ENCODE measurements at regions not wholly inside any gene's neighbourhood (a gene's known extent, or its start where the extent isn't known, plus 50 kb on each side); places are given as distances from the start of the nearest gene placed in this dataset.
"Not testable (repeated sequence)": the region's sequence is repeated elsewhere in the genome, so short reads cannot be mapped to it uniquely, and the experiment has no call there.

DNA sequence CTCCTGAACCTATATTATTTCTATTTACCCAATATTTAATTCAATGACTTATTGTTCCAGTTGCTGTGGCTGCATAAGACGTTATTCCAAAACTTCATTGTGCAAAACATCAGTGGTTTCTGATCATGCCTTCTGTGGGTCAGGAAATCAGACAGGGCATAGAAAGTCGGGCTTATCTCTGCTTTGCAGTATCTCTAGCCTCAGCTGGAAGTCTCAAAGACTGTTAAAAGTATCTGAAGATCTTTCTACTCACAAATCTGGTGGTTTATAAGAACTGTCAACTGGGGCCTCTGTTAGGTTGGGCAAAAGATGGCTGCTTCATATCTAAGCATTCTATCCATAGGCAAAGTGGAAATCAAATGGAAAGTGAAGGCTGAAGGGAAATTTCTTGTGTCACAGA, 687.7 kb upstream of the ARRDC3 start:
- no peak for DNase-seq

- no peak for DNase-seq
Measured at GRCh38 chr5:92064993-92065392, 681.9 kb upstream of the ARRDC3 start.

- DNase-seq: no peak
Measured at GRCh38 chr5:92051741-92052140, 668.6 kb upstream of the ARRDC3 start.

- no peak for DNase-seq
Measured at GRCh38 chr5:92050970-92051369, 667.9 kb upstream of the ARRDC3 start.

DNA sequence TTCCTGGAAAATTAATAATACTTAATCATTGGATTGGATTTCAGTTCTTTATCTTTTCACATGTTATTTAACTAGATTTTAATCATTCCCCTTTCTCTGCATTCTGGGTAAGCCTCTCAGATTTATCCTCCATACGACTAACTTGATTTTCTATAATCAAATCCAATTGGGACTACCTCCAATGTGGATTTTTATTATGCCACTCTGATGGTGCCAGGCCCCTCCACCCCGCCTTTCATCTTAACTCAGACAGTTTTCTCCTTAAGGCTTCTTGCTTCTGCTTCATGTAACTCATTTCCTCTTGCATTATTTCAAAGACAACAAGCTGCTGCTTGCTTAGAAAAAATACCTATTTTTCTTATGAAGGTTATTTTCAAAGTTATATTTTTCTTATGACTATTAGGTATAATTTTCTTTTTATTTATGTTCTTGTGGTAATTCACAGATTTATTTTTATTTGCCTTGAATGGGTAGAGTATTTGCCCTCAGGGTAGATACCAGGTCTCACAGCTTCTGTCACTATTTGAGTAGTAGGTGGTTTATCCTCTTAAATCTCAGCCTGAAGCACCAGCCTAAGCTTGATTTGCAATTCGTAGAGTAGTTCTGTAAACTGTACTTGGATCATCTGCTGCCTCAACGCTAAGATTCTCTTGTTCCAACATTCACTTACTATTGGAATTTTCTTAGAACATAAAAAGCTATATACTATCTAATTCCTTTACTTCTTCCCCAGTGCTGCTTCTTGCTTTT, 659.0 kb upstream of the ARRDC3 start:
- DNase-seq: no peak

DNA sequence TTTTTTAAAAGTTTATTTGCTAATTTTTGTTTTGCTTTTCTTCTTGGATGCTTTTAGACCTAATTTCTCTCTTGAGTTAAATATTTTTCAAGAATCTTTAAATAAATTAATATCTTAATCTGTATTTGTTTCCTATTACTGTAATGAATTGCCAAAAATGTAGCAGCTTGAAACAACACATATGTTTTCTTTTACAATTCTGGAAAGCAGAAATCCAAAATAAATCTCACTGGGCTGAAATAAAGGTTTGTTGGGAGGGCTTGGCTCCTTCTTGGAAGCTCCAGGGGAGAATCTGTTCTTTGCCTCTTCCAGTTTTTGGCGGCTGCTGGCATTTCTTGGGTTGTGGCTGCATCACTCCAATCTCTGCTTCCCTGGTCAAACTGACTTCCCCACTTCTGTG, 658.1 kb upstream of the ARRDC3 start:
- no peak for DNase-seq

DNA sequence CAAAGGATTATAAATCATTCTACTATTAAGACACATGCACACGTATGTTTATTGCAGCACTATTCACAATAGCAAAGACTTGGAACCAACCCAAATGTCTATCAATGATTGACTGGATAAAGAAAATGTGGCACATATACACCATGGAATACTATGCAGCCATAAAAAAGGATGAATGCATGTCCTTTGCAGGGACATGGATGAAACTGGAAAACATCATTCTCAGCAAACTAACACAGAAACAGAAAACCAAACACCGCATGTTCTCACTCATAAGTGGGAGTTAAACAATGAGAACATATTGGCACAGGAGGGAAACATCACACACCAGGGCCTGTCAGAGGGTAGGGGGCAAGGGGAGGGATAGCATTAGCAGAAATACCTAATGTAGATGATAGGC, 646.7 kb upstream of the ARRDC3 start:
- DNase-seq: not testable (repeated sequence)

DNA sequence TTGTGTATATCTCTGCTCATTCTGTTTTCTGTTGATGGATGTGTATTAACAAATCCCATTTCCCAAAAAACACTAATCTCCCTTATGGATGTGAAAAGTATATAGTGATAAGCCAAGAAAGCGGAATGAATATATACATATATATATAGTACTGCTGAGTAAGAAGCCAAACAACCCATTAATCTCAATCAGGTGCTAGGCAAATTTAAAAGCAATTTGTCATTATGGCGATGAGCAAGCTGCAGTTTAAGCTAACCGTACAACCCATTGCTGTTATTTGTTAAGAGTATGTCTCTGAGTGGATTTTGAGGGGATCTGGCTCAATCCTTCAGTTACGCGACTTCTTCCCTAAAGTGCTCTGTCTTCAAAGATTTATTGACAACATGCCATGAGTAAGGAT, 640.4 kb upstream of the ARRDC3 start:
- no peak for DNase-seq

DNA sequence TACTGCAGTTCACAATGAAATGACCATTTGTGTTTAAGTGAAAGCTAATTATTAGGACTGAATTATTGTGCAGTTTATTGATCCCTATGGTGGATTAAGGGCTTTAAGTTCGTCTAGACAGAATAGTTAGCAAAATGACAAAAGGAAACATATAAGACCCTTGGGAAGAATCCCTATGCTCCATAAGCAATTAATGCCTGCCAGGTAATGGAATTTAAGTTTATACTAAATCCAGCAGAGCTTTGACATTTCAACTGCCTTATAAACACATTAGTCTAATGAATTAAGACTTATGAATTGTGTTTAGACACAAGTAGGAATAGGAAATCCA, 640.0 kb upstream of the ARRDC3 start:
- no peak for DNase-seq

- no peak for DNase-seq
Measured at GRCh38 chr5:92022415-92023140, 639.5 kb upstream of the ARRDC3 start.

DNA sequence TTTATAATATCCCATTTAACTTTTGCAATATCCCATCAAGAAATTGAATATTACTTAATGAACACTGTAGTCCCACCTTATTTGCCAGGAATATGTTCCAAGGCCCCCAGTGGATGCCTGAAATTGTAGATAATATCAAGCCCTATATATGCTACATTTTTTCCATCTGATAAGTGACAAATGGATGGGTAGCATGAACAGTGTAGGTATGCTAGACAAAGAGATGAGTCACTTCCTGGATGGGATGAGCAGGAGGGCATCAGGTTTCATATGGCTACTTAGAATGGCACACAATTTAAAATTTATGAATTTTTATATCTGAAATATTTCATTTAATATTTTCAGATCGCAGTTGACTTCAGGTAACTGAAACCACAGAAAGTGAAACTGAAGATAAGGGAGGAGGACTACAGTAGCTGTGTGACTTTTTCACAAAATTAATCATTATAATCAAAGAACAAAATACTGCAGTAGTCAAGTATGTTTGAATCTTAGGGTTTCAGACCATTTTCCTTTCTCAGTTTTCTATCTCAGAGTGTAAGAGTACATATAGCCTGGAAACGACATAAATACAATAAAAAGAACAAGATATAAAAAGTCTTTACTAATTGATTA, 636.4 kb upstream of the ARRDC3 start:
- no peak for DNase-seq

DNA sequence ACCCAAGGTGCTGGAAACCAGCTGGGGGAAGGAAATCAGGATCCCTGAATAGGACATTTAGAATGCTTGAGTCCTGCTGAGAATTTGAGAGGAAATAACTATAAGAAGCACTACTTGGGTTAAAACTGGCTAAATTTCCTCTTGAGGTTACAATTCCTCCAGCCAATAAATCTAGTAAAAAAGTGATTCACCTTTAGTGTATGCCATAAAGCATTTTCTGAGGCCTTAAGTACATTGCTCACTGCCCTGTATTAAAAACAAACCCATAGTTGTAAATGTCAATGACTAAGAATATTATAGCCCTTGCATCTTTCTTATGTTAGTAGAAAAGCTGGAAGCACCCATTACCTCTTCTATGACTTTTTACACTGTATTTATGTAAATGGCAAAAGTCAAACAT, 634.7 kb upstream of the ARRDC3 start:
- no peak for DNase-seq

GRCh38 chr5:92011845-92012244, 628.7 kb upstream of the ARRDC3 start:
- DNase-seq: not testable (repeated sequence)

- DNase-seq: peak in 1 of 2 experiments; percentile 59
Measured at GRCh38 chr5:92003806-92004205, 620.7 kb upstream of the ARRDC3 start.

DNA sequence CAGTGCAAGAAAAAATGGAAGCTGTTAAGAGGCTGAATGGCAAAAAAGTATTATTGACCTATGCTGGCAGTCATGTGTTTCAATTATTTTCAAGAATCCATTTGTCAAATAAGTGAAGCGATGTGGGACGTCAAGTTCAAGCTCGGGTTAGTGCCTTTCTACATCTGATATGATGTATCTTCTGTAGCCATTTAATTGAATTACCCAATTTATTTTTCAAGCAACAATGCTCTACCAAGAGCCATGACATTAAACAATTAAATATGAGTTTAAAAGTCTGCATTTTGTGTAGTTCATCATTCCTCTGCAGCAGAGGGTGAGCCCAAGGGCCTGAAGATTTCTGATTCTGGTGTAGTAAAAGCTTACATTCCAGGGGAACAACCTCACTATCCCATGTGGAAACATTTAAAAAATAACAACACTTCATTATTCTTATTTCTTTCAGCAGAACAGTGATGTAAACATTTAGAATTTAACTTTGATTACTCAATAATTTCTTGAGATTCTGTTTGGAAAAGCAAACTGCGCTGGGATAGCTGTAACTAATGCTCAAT, 619.7 kb upstream of the ARRDC3 start:
- DNase-seq: no peak

- DNase-seq: no peak
Measured at GRCh38 chr5:91998774-91999173, 615.7 kb upstream of the ARRDC3 start.

- no peak for DNase-seq
Measured at GRCh38 chr5:91983869-91984268, 600.8 kb upstream of the ARRDC3 start.

DNA sequence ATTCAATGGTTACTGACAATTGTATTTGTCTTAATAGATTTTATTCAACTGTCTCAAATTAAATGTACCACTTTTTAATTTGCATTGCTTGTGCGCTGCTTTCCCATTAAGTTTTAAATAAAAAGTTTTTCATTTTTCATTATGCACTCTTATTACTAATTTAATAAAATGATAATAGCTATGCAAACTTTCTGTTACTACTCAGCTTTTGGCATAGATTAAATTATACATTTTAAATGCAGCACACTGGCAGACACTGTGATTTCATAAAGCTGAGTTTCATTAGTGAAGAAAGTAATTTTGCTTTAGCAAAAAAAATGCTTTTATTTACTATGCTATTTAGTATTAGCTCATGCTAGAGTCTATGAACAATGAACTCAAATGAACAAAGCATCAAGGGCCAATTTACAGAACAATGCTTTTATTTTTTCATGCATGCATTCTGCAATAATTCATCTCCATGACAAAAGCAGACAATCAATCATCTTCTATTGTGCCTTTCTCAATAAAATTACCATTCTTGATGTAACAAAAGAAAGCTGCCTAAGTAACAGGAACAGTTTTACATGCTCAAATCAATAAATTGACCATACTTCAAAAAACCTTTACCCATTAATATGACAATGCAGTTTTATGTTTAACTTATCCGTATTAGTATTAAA, 595.2 kb upstream of the ARRDC3 start:
- DNase-seq: peak in 1 of 2 experiments; percentile 20

- peak in 1 of 2 experiments; percentile 44 for DNase-seq
Measured at GRCh38 chr5:91977579-91977978, 594.5 kb upstream of the ARRDC3 start.

- DNase-seq: no peak
Measured at GRCh38 chr5:91976451-91976850, 593.3 kb upstream of the ARRDC3 start.

DNA sequence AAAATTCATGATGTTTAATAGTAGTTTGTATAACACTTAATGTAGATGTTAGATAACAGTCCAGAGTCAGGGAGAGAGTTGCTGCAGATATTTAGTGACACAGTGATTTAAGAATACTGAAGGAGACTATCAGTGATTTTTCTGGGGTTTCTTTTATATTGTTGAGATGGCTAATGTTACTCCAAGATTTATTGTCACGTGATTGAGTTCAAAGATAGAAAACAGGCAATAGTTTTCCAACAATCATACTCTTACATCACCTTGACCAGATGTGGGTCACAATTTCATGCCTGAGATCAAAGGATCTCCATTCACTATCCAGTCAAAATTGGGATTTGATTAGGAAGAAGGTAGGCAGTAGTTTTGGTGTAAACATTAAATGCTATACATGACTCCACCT, 580.0 kb upstream of the ARRDC3 start:
- DNase-seq: no peak

DNA sequence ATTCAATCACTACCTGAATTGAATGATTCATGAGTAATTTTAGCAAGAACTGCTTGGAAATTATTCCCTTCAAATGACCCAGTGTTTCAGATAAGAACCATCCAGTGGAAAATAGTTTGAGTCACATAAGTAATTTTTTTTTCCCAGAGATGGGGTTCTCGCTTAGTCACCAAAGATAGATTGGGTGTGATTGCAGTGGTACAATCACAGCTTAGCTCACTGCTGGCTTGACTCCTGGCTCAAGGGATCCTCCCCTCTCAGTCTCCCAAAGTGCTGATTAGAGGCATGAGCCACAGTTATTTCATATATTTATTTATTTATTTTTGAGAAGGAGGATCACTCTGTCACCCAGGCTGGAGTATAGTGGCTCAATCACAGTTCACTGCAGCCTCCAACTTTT, 574.5 kb upstream of the ARRDC3 start:
- no peak for DNase-seq

DNA sequence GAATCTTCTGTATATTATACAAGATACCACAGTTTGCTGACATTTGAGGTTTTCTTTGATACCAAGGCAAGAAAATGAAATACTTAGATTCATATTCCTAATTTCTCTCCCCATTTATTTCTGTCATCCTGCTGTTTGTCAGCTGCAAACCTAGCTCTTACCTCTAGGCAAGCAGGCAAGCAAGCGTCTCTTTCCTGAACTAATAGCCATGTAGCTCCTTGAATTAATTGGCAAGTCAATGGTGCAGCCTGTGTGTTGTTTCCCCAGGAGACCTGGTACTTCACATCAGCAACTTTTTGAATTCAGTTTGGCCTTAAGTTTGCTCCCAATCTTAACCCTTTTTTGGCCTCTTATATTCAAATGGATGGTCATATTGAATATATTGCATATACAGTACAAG, 573.6 kb upstream of the ARRDC3 start:
- DNase-seq: no peak
